Activated B cell treated with CpG ODN at 0.5 μM for 24 hours (primary cell): ENCODE measurements at regions not wholly inside any gene's neighbourhood (a gene's known extent, or its start where the extent isn't known, plus 50 kb on each side); places are given as distances from the start of the nearest gene placed in this dataset.

Source experiments
- ATAC-seq: fragments of 200-7000 bp; cut with Tn5 transposase; one replicate; pipeline ENCODE4 v1.10.0; 2021; ENCODE audit warnings: low read depth, mild to moderate bottlenecking, moderate library complexity
- CTCF ChIA-PET: fragments of 350-600 bp; sonication (Branson Sonifier 250); formaldehyde crosslinking; loops from one replicate; lab custom pipeline; 2021; ENCODE audit warnings: antibody characterized with exemption; lab: Charles Lee
- POLR2A ChIA-PET: fragments of 350-600 bp; sonication (Branson Sonifier 250); formaldehyde crosslinking; loops from one replicate; lab custom pipeline; 2021; ENCODE audit warnings: antibody characterized with exemption; lab: Charles Lee
- DNase-seq: peaks from one replicate; pipeline ENCODE4 v3.0.0; 2022
- H3K27ac Mint-ChIP-seq: one replicate; pipeline ENCODE4 v1.8.0; 2020; ENCODE audit warnings: mixed read lengths
- H3K27me3 Mint-ChIP-seq: one replicate; pipeline ENCODE4 v1.8.0; 2021; ENCODE audit warnings: mixed read lengths
- H3K36me3 Mint-ChIP-seq: one replicate; pipeline ENCODE4 v1.8.0; 2021; ENCODE audit warnings: low read depth, mixed read lengths
- H3K4me1 Mint-ChIP-seq: one replicate; pipeline ENCODE4 v1.8.0; 2021; ENCODE audit warnings: mixed read lengths
- H3K4me3 Mint-ChIP-seq: one replicate; pipeline ENCODE4 v1.8.0; 2020; ENCODE audit warnings: mild to moderate bottlenecking, mixed read lengths
- H3K9me3 Mint-ChIP-seq: one replicate; pipeline ENCODE4 v1.8.0; 2020; ENCODE audit warnings: mixed read lengths
- CTCF ChIP-seq: fragments of 200-600 bp; IDR thresholded peaks from one replicate; pipeline ENCODE4 v1.8.0; 2022; ENCODE audit warnings: antibody characterized with exemption, mild to moderate bottlenecking
- intact Hi-C: fragments of 100-400 bp; cut with micrococcal nuclease; formaldehyde crosslinking; loops from one replicate; pipeline ENCODE4 v1.15.1; 2024

- Mint-ChIP-seq H3K27me3 (peaks cover 12% of the 10 kb centered on the region), H3K36me3 (no peaks in the 10 kb centered on the region), H3K4me3 (no peak overlapping the region), H3K4me1 (no peaks in the 10 kb centered on the region), H3K9me3 (peaks cover 3% of the 10 kb centered on the region), H3K27ac (no peak overlapping the region)
- POLR2A ChIA-PET = no interaction called here
- DNase-seq (no peak), ATAC-seq (no peak)
- intact Hi-C loops = no loop called here
- TF ChIP-seq CTCF = no peak
- CTCF ChIA-PET = no interaction called here
Measured at GRCh38 chr2:239606741-239607516, 206.1 kb upstream of the HDAC4 start.

GRCh38 chr2:239605976-239606375 lies 205.2 kb upstream of the HDAC4 start:
- ATAC-seq (no peak), DNase-seq (no peak)
- H3K36me3 Mint-ChIP-seq = no peaks in the 10 kb centered on the region
- no peak overlapping the region for H3K27ac Mint-ChIP-seq
- H3K27me3 Mint-ChIP-seq = peaks cover 12% of the 10 kb centered on the region
- no peaks in the 10 kb centered on the region for H3K4me1 Mint-ChIP-seq
- ChIA-PET POLR2A (no interaction called here), CTCF (no interaction called here)
- TF ChIP-seq CTCF = no peak
- intact Hi-C loops = no loop called here
- peaks cover 3% of the 10 kb centered on the region for H3K9me3 Mint-ChIP-seq
- H3K4me3 Mint-ChIP-seq = no peak overlapping the region

- ATAC-seq (no peak), DNase-seq (no peak)
- ChIA-PET POLR2A (no interaction called here), CTCF (no interaction called here)
- intact Hi-C loops = no loop called here
- peaks cover 12% of the 10 kb centered on the region for H3K27me3 Mint-ChIP-seq
- H3K9me3 Mint-ChIP-seq = peaks cover 3% of the 10 kb centered on the region
- TF ChIP-seq CTCF = no peak
- H3K4me3 Mint-ChIP-seq = no peak overlapping the region
- no peaks in the 10 kb centered on the region for H3K36me3 Mint-ChIP-seq
- no peaks in the 10 kb centered on the region for H3K4me1 Mint-ChIP-seq
- no peak overlapping the region for H3K27ac Mint-ChIP-seq
Measured at GRCh38 chr2:239605409-239605808, 204.6 kb upstream of the HDAC4 start.

- no peaks in the 10 kb centered on the region for H3K4me1 Mint-ChIP-seq
- intact Hi-C loops = no loop called here
- no peak overlapping the region for H3K4me3 Mint-ChIP-seq
- H3K27me3 Mint-ChIP-seq = peaks cover 12% of the 10 kb centered on the region
- H3K36me3 Mint-ChIP-seq = no peaks in the 10 kb centered on the region
- DNase-seq (no peak), ATAC-seq (no peak)
- no peak for TF ChIP-seq CTCF
- CTCF ChIA-PET = no interaction called here
- POLR2A ChIA-PET = no interaction called here
- no peak overlapping the region for H3K27ac Mint-ChIP-seq
- peaks cover 3% of the 10 kb centered on the region for H3K9me3 Mint-ChIP-seq
Measured at GRCh38 chr2:239604861-239605260, 204.0 kb upstream of the HDAC4 start.

GRCh38 chr2:239603411-239604356 lies 202.9 kb upstream of the HDAC4 start:
- no peak for ATAC-seq
- DNase-seq = no peak
- ChIA-PET CTCF (no interaction called here), POLR2A (no interaction called here)
- Mint-ChIP-seq H3K4me1 (no peaks in the 10 kb centered on the region), H3K27ac (no peak overlapping the region), H3K27me3 (peaks cover 8% of the 10 kb centered on the region), H3K36me3 (no peaks in the 10 kb centered on the region), H3K4me3 (no peak overlapping the region), H3K9me3 (peaks cover 3% of the 10 kb centered on the region)
- TF ChIP-seq CTCF = no peak
- intact Hi-C loops = no loop called here
